ENCODE measurements at regions not wholly inside any gene's neighbourhood (a gene's known extent, or its start where the extent isn't known, plus 50 kb on each side); places are given as distances from the start of the nearest gene placed in this dataset.

DNA sequence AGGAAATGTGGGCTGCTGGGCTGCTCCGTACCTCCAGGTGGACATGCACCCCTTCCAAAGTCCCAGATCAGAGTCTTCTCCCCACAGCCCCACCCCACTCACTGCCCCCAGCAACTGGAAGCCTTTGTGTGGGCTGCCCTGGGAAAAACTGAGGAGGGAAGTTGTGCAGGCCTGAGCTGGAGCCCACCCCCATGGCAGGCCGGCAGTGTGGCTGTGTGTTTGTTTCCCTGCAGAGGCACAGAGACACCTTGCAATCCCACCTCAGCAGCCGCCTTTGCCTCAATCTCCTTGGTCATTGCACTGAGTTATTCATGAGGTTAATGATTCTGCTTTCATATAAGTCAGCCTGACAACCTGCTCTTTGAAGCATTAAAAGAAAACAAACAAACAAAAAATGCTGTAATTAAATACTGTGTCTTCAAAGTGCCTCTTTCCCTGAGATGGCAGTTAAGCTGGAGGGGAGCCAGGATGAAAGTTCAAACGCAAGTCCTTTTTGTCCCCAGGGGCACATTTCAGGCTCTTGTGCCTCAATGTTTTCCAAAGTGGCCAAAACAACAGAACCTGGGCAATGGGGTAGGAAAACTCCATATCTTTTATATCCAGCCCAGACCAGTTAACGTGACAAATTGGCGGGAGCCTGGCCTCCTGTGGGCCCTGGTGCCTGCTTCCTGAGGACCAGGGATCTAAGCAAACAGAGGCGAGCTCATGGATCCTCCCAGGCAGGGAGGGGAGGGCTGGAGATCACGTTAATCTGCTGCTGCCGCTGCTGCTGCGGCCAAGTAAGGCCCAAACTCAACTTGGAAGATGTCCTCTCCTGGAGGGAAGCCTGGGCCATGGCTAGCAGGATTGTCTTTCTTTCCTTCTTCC lies 51.9 kb upstream of the TSPAN11 start:
- DNase-seq (ENCODE audit: low spot score): no peak

DNA sequence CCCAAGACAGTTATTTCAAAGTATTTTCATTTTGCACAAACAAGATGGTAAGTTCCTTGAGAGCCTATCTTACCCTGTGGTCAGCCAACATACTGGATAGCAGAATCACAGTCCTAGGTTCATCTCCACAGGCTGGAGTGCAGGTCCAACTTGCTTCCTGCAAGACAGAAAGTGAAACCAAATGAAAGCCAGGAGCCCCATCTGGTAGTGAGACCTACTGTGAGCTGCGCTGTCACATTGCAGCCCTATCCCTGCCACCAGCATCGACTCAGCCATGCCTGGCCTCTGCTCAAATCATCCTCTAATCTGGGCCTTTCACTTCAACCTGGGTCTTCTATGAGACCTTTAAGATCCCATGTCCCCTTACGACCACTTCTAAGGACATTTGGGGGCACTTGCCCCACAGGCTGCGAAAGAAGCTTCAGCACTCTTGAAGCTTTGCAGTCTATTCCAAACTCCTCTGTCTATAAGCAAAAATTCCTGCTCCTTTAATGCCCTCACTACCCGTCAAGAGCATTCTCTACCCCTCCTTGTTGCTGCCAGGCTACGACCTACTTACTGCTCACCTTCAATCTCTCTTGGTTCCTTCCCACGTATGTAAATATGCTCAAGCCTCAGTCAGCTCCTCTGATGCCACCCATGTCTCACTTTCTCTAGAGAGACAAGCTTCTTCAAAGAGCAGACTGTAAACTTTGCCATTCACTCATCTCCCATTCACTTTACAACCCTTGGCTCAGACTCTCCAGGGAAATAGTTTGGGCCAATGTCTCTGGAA lies 55.9 kb upstream of the TSPAN11 start:
- DNase-seq (ENCODE audit: low spot score): no peak

DNA sequence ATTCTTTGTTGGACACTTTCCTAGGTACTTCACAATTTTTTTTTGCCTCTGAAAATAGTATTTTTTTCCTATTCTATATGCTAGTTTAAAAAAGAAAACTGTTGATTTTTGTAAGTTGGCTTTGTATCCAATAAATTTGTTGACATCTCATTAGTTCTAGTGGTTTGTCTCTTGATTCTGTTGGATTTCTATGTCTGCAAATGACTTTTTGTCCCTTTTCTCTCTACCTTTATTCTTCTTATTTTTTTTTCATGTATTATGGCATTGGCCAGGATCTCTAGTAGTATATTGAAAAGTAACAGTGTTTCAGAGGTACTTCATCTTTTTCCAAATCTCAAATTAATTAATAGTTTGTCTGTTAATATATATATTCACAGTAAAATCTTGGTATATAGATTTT lies 59.1 kb upstream of the TSPAN11 start:
- DNase-seq (ENCODE audit: low spot score): no peak

- DNase-seq (ENCODE audit: low spot score): no peak
These were observed 60.3 kb upstream of the TSPAN11 start for GRCh38 chr12:30866256-30866655.

- DNase-seq (ENCODE audit: low spot score): no peak
These were observed 62.7 kb upstream of the TSPAN11 start for GRCh38 chr12:30863839-30864238.

DNA sequence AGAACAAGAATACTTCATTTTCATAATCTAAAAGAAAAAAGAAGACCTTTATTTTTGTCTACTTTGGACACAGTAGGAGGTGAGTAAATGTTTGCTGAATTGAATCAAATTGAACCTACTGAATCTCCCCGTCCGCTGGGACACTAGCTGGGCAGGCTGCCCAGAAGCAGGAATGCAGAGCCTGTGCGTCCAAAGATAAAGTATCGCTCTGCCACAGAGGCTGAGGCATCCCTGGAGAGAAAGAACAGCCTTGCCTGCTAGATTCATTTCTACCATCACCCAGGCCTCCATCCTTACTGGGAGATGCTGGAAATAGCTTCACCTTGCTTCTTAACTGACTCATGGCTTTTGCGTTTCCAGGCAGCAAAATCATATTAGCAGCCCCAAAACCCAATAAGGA lies 64.1 kb upstream of the TSPAN11 start:
- no peak for DNase-seq (ENCODE audit: low spot score)

DNA sequence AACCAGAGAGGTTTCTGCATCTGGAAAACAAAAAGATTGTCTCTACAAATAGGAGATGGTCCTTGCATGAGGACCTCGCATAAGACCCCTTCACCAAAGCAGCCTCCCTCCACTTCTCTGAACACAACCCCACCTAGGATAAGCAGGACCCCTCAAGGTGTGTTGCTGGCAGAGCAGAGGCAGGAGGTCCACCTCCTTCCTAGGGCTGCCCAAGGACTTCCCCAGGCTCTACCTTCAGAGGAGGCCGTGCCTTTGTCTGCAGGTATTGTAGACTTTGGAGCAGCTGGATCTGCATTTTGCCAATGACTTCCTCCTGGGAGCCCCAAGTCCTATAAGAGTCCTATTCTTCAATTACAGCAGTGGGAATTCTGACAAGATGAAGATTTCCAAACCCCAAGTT lies 67.3 kb upstream of the TSPAN11 start:
- DNase-seq (ENCODE audit: low spot score): no peak

DNA sequence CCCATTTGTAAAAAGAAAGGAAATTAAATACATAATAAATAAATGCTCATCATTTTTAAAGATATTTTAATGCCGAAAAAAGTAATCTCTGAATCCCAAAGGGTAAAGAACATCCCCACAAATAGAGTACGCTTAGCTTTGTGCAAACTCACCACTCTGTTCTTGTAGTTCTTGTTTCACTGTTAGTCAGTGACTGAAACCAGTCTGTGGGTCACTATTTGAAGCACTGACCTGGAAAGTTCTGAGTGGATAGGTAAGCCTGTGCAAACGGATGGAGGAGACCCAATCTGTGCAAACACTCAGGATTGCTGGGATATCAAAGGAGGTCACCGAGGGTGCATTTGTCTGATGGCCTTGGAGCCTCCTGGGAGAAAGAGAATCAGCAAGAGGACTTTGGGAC lies 68.1 kb upstream of the TSPAN11 start:
- no peak for DNase-seq (ENCODE audit: low spot score)

DNA sequence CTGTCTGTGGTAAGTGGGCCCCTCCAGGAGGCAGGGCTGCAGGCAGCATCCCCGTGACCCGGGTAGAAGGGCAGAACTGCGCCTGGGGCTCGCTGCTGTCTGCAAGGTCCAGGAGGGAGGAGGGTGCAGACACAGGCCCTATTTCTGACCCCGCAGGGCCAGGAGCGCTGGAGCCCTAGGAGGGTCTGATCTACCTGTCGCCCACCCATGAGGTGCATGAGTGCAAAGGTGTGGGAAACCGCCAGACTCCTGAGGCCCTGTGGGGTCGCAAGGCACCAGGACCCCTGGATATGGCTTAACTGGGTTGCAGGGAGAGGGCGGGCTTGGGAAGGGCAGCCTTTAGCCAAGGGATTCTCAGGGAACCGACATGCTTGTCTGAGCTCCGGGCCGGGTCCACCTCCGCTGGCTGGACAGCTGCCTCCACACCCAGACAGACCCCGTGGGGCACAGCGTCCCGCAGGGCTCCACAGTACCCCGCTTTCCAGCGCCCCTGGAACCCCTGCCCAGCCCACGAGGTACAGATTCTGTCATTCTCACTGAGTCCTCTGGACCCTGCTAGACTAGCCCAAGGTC lies 72.9 kb upstream of the TSPAN11 start:
- DNase-seq (ENCODE audit: low spot score): no peak

GRCh38 chr12:30850684-30851083 lies 75.9 kb upstream of the TSPAN11 start:
- no peak for DNase-seq (ENCODE audit: low spot score)

DNA sequence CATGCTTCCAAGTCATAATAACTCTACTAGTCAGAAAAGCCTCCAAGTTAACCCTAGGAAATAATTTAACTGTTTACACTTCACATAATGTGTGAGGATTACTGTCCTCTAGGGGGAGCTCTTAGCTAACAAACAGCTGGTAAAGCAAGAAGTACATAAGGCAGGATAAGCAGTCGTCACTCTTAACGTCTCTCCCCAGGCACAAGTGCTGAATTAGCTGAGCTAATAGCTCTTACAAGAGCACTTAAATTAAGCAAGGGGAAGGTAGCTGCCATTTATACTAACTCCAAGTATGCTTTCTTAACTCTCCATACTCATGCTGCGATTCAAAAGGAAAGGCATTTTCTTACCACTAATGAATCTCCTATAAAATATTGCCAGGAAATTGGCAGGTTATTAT lies 79.3 kb upstream of the TSPAN11 start:
- no peak for DNase-seq (ENCODE audit: low spot score)

DNA sequence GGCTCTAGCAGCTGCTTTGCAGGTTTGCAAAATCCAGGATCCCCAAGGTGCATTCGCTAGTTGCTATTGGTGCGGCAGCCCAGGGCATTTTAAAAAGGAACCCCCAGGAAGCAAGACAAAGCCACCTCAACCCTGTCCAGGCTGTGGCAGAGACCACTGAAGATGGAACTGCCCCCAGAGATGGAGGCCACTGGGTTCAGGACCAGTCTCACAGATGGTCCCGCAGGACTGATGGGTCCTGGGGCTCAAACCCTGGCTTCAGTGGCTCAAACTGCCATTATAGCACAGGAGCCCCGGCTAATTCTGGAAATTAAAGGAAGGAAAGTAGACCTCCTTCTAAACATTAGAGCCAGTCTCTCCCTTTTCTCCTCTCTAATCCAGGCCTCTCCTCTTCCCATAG lies 79.8 kb upstream of the TSPAN11 start:
- DNase-seq (ENCODE audit: low spot score): no peak

DNA sequence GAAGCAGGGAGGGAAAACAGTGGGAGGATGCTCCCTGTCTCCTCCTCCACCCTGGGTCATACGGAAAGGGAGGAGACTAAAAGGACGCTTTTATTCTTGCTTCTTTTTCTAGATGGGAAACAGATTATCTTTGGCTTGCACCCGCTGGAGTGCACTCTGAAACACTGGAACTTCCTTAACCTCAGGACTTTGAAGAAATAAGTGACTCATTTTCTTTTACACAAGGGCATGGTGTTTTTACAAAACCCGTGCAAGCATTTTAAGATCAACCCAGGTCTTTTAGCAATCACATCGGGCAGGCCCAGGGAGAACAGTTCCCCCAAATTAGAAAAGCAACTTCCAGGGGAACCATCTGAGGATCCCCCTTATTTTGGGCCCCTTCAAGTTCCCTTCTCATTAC lies 80.9 kb upstream of the TSPAN11 start:
- no peak for DNase-seq (ENCODE audit: low spot score)

DNA sequence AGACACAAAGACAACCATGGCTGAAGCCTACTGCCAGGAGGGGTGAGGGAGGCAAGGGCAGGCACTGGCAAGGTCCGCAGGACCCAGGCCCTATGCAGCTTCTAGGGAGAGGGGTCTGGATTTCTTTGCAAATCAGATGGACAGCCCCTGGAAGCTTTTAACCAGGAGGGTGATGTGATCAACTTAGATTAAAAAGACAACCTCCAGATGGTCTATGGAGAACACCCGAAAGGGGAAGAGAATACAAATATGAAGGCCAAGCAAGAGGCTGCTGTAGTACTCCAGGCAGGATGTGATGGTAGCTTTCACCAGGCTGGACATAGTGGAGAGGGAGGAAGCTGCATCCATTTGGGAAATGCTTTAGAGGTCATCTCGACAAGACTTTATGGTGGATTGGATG lies 83.3 kb upstream of the TSPAN11 start:
- DNase-seq (ENCODE audit: low spot score): no peak

- DNase-seq (ENCODE audit: low spot score): no peak
These were observed 85.8 kb upstream of the TSPAN11 start for GRCh38 chr12:30840715-30841114.

DNA sequence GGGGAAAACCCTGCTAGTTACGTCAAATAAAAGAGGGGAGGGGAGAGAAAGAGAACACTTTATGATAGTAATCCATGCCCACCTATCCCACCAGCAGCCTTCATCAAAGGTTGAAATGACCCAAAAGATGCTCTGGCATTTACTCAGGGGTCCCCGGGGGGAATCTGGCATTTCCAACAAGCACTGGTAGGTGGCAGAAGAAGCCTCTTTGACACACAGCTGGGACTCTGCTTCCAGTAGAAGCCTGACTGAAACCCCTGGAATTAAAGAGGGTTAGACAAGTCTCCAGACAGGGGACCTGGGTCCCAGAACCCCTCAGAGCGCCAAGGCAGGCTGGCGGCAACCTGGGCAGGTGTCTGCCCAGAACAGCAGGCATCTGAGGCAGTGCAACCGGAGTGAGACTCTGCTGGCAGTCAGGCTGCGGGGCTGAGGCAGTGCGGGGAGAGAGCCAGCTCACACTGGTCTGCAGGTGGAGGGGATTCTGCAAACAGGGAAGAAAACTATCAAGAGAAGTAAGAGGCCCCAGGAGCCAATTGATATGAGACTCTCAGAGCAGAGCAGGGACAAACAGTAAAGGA lies 85.0 kb upstream of the CAPRIN2 start:
- no peak for DNase-seq (ENCODE audit: low spot score)

DNA sequence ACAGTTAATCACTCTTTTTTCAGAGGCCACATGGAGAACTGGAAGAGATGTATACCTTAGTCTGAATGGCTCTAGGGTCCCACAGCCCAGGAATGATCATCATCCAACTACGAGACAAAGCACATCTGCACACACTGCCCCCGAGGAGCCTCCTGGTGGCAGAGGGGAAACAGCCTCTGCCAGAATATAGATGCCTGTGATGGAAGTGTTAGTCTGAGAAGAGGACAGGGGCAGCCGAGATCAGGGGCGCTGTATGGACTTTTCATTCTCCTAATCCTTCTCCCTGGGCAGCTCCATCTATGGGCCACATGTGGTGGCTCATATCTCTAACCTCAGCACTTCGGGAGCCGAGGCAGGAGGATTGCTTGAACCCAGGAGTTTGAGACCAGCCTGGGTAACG lies 82.8 kb upstream of the CAPRIN2 start:
- no peak for DNase-seq (ENCODE audit: low spot score)

DNA sequence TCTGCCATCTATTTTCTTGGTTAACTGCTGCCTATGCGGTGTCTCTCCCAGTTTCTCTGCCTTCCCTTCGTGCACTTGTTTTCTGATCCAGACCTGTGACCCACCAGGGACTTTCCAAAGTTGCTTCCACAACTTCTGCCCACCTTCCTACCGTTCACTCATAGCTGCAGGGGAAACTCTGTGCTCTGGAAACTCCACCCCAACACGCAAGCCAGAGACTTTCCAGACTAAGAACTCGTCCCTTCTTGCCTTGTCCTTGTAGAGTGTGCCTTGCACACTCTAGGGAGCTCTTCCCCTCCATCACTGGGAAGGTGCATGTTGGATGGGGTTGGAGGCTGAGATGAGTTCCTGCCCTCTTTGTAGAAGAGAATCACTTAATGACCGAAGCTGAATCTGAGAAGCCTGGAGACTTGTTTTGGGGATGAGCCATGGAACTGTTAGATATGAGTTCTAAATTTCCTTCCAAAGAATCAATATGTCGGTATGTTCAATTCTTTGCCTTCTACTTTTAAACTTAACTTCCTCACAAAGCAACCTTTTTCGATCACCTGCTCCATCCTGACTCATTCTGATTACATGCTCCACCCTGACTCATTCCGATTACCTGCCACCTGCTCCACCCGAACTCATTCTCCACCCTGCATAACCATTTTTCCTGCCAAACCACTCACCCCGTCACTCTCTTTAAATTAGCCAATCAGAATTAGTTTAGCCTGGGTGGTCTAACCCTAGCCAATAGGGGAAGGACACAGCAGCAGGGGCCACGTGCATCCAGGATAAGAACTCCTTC lies 82.1 kb upstream of the CAPRIN2 start:
- DNase-seq (ENCODE audit: low spot score): no peak

GRCh38 chr12:30835216-30835615 lies 80.5 kb upstream of the CAPRIN2 start:
- DNase-seq (ENCODE audit: low spot score): no peak

GRCh38 chr12:30830751-30831150 lies 76.0 kb upstream of the CAPRIN2 start:
- DNase-seq (ENCODE audit: low spot score): no peak

DNA sequence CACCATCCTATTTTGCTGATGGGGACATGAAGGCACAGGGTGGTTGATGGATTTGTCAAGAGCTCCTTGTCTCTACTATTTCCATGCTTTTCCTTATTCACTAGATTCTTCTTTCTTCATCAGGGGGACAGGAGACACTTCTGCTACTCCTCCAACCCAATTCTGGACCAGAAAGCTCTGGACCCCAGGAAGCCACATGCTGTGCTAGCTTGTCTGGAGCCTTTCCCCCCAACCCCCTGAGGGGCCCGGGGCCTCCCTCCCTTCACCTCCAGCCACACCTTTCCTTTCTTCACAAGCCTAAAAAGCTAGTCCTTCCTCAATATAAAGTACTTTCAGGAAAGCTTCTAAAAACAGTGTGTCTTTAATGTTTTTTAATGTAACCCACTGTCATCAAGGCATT lies 75.1 kb upstream of the CAPRIN2 start:
- DNase-seq (ENCODE audit: low spot score): no peak

- DNase-seq (ENCODE audit: low spot score): no peak
These were observed 73.9 kb upstream of the CAPRIN2 start for GRCh38 chr12:30828686-30829085.
